Esophagus squamous epithelium (tissue), 4 donors: ENCODE measurements at regions not wholly inside any gene's neighbourhood (a gene's known extent, or its start where the extent isn't known, plus 50 kb on each side); places are given as distances from the start of the nearest gene placed in this dataset.

Experiments
- CTCF ChIP-seq, 6 experiments: fragments of 450-650 bp in 4 of 6; fragments of 200-600 bp in 2 of 6; sonication (generic) in 2 of 6; IDR thresholded peaks; one replicate each; pipeline ENCODE4 v1.5.1; 2016 to 2019; ENCODE audit warnings: antibody characterized with exemption in 6 of 6, mild to moderate bottlenecking in 4 of 6, moderate library complexity in 4 of 6
- POLR2A ChIP-seq, 4 donors: fragments of 450-650 bp; IDR thresholded peaks; one replicate each; pipeline ENCODE4 v1.6.1; 2017; ENCODE audit warnings: antibody characterized with exemption in 4 of 4, mild to moderate bottlenecking in 4 of 4, moderate library complexity in 3 of 4

DNA sequence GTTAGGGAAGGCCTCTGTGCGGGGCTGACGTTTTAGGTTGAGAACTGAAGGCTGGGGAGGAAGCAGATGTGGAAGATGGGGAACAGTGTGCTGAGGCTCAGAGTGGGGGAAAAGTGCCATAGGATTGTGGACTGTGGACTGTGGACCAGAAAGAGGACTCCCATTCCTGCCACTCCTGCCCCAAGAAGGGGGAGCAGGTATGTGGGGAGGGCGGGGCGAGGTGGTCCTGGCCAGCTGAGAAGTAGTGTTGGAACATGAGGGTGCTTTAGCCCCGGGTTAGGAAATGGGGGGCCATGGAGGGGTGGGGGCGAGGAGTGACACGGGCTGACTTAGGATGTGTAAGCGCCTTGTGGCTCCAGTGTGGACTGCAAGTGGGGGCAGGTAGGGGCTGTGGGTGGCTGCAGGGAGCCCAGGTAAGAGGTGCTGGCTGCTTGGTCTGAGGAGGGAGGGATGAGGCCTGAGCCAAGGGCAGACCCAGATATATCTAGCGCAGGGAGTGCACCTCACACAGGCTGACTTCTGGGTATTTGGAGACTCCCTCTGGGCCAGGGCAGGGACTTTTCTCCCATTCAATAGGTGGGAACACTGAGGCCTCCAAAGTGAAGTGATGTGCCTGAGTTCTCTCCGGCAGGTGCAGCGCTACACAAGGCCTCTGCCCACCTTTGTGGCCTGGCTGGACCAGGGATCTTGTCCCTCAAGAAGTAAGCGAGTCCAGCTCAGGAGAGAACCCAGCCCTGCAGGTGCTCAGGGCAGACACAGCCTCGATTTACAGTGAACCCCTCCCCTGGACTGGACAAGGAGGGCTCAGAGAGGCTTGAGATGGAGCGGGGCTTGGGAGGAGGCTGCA lies 76.6 kb upstream of the TOX2 start:
- TF ChIP-seq POLR2A (IDR thresholded peaks at IDR 0.05): no peak
- no peak for TF ChIP-seq CTCF (IDR thresholded peaks at IDR 0.05)
